OCI-LY7 (cell line): ENCODE measurements at regions not wholly inside any gene's neighbourhood (a gene's known extent, or its start where the extent isn't known, plus 50 kb on each side); places are given as distances from the start of the nearest gene placed in this dataset.

Experiments used
- BruUV-seq: library from RNA; stranded (reverse); fragments of 400-500 nt; replicated peaks from 2 replicates; lab custom pipeline; 2021; lab: Mats Ljungman, UMichigan
- CTCF ChIA-PET: fragments of 300-600 bp; sonication (Branson Sonifier 250); formaldehyde crosslinking; loops from one replicate; lab custom pipeline; 2022; ENCODE audit warnings: antibody characterized with exemption; ENCODE audit not compliant: unreplicated experiment; lab: Charles Lee
- POLR2A ChIA-PET: fragments of 300-600 bp; sonication (Branson Sonifier 250); formaldehyde crosslinking; loops from one replicate; lab custom pipeline; 2022; ENCODE audit warnings: antibody characterized with exemption; lab: Charles Lee
- DNase-seq: peaks from one replicate; pipeline ENCODE4 v3.0.0-alpha.2; 2015; ENCODE audit warnings: low spot score
- H2AFZ ChIP-seq: fragments of 200-600 bp; sonication (generic), shearing (Covaris generic); 2 replicates; pipeline ENCODE4 v1.6.1; 2014; ENCODE audit warnings: mild to moderate bottlenecking, antibody characterized with exemption, low read length, moderate library complexity
- H3K27ac ChIP-seq: fragments of 200-600 bp; sonication (generic); 2 replicates; pipeline ENCODE4 v1.5.1; 2014; ENCODE audit warnings: mixed run types, low read depth, mild to moderate bottlenecking, moderate library complexity, low read length, inconsistent platforms; ENCODE audit not compliant: poor library complexity, severe bottlenecking
- H3K36me3 ChIP-seq: fragments of 200-600 bp; sonication (generic); 2 replicates; pipeline ENCODE4 v1.6.1; 2014; ENCODE audit warnings: mild to moderate bottlenecking, antibody characterized with exemption, low read length, moderate library complexity, mixed read lengths; ENCODE audit not compliant: insufficient read depth
- H3K4me1 ChIP-seq: fragments of 200-600 bp; sonication (generic); 2 replicates; pipeline ENCODE4 v1.5.1; 2014; ENCODE audit warnings: mild to moderate bottlenecking, low read length; ENCODE audit not compliant: insufficient read depth, poor library complexity, severe bottlenecking
- H3K4me2 ChIP-seq: fragments of 200-600 bp; sonication (generic); 2 replicates; pipeline ENCODE4 v1.6.1; 2014; ENCODE audit warnings: mild to moderate bottlenecking, low read length
- H3K4me3 ChIP-seq: fragments of 200-600 bp; sonication (generic); 2 replicates; pipeline ENCODE4 v1.5.1; 2014; ENCODE audit warnings: mild to moderate bottlenecking, low read depth, low read length; ENCODE audit not compliant: poor library complexity, severe bottlenecking
- H3K79me2 ChIP-seq: fragments of 200-600 bp; sonication (generic); 2 replicates; pipeline ENCODE4 v1.6.1; 2016; ENCODE audit warnings: low read depth, mild to moderate bottlenecking, low read length, moderate library complexity, mixed read lengths; ENCODE audit not compliant: insufficient read depth
- H3K9me2 ChIP-seq: fragments of 200-600 bp; sonication (generic); 2 replicates; pipeline ENCODE4 v1.6.1; 2016; ENCODE audit warnings: mild to moderate bottlenecking, low read length, mixed read lengths; ENCODE audit not compliant: insufficient read depth
- H3K9me3 ChIP-seq: fragments of 200-600 bp; sonication (generic); 2 replicates; pipeline ENCODE4 v1.6.1; 2014; ENCODE audit warnings: mild to moderate bottlenecking, mixed run types, low read length, mixed read lengths
- H4K20me1 ChIP-seq: fragments of 200-600 bp; sonication (generic); 2 replicates; pipeline ENCODE4 v1.6.1; 2014; ENCODE audit warnings: mild to moderate bottlenecking, antibody characterized with exemption, low read length, moderate library complexity, mixed read lengths; ENCODE audit not compliant: insufficient read depth
- CTCF ChIP-seq: fragments of 200-600 bp; sonication (generic); conservative IDR thresholded peaks from 2 replicates; pipeline ENCODE4 v1.5.1; 2014; ENCODE audit warnings: mild to moderate bottlenecking, antibody characterized with exemption, low read length, moderate library complexity, mixed read lengths
- EZH2phosphoT487 ChIP-seq: fragments of 200-600 bp; sonication (generic); IDR thresholded peaks from 2 replicates; pipeline ENCODE4 v1.6.1; 2018; ENCODE audit warnings: low read depth, borderline replicate concordance, mild to moderate bottlenecking, mixed run types, antibody characterized with exemption, low read length, moderate library complexity, mixed read lengths
- intact Hi-C: fragments of 100-400 bp; cut with micrococcal nuclease; formaldehyde crosslinking; loops from one replicate; pipeline ENCODE4 v1.10.0; 2022; ENCODE audit not compliant: unreplicated experiment

- BruUV-seq, result no TSS peak
- no peak for DNase-seq
- CTCF ChIA-PET, result no interaction called here
Measured at GRCh38 chr10:128483216-128483615, 357.0 kb upstream of the MKI67 start.

GRCh38 chr10:128484041-128484440, 357.8 kb upstream of the MKI67 start:
- no peaks in the 10 kb centered on the region for H3K4me1 ChIP-seq
- POLR2A ChIA-PET, result no interaction called here
- no peaks in the 10 kb centered on the region for H3K79me2 ChIP-seq
- H3K9me2 ChIP-seq, result no peaks in the 10 kb centered on the region
- no peak for DNase-seq
- no peak overlapping the region for H3K4me3 ChIP-seq
- no peak overlapping the region for H3K27ac ChIP-seq
- no peak overlapping the region for H2AFZ ChIP-seq
- H3K36me3 ChIP-seq, result no peaks in the 10 kb centered on the region
- no TSS peak for BruUV-seq
- CTCF ChIA-PET, result no interaction called here
- intact Hi-C loops, result no loop called here
- H3K4me2 ChIP-seq, result no peak overlapping the region
- no peaks in the 10 kb centered on the region for H3K9me3 ChIP-seq
- H4K20me1 ChIP-seq, result no peaks in the 10 kb centered on the region
- TF ChIP-seq CTCF (no peak), EZH2phosphoT487 (no peak)

More at GRCh38 chr10:128483216-128483615, 357.0 kb upstream of the MKI67 start:
- H3K9me3 ChIP-seq, result no peaks in the 10 kb centered on the region
- no peak overlapping the region for H3K4me3 ChIP-seq
- H3K4me2 ChIP-seq, result no peak overlapping the region
- H4K20me1 ChIP-seq, result no peaks in the 10 kb centered on the region
- no peak for TF ChIP-seq EZH2phosphoT487
- intact Hi-C loops, result no loop called here
- no peak overlapping the region for H3K27ac ChIP-seq
- POLR2A ChIA-PET, result no interaction called here
- H3K36me3 ChIP-seq, result no peaks in the 10 kb centered on the region
- H3K9me2 ChIP-seq, result no peaks in the 10 kb centered on the region
- no peaks in the 10 kb centered on the region for H3K79me2 ChIP-seq
- no peak overlapping the region for H2AFZ ChIP-seq
- no peaks in the 10 kb centered on the region for H3K4me1 ChIP-seq

- H3K4me1 ChIP-seq, result no peaks in the 10 kb centered on the region
- no peak overlapping the region for H3K4me2 ChIP-seq
- intact Hi-C loops, result no loop called here
- no peak overlapping the region for H3K4me3 ChIP-seq
- H3K9me2 ChIP-seq, result no peaks in the 10 kb centered on the region
- no peak for DNase-seq
- no peaks in the 10 kb centered on the region for H3K9me3 ChIP-seq
- no peak for TF ChIP-seq EZH2phosphoT487
- no peak for TF ChIP-seq CTCF
- ChIA-PET POLR2A (no interaction called here), CTCF (no interaction called here)
- no peaks in the 10 kb centered on the region for H3K36me3 ChIP-seq
- H2AFZ ChIP-seq, result no peak overlapping the region
- H4K20me1 ChIP-seq, result no peaks in the 10 kb centered on the region
- no TSS peak for BruUV-seq
- H3K27ac ChIP-seq, result no peak overlapping the region
- no peaks in the 10 kb centered on the region for H3K79me2 ChIP-seq
Measured at GRCh38 chr10:128485701-128486235, 359.5 kb upstream of the MKI67 start.
